K562 (cell line): ENCODE measurements at regions not wholly inside any gene's neighbourhood (a gene's known extent, or its start where the extent isn't known, plus 50 kb on each side); places are given as distances from the start of the nearest gene placed in this dataset.

Experiments used
- ATAC-seq: fragments of 200-7000 bp; cut with Tn5 transposase; 3 replicates; pipeline ENCODE4 v1.9.1; 2020; ENCODE audit warnings: moderate library complexity
- BruUV-seq: library from RNA; stranded (reverse); fragments of 400-500 nt; replicated peaks from 2 replicates; lab custom pipeline; 2021; lab: Mats Ljungman, UMichigan
- CTCF ChIA-PET: fragments of 300-600 bp; formaldehyde crosslinking; extraction: SDS; loops from one replicate; lab custom pipeline; 2021; ENCODE audit warnings: low intra/inter-chr PET ratio; lab: Yijun Ruan, JAX
- POLR2A ChIA-PET: fragments of 300-600, 350-650 bp; sonication (Branson Sonifier 250); formaldehyde crosslinking; extraction: SDS; loops from one replicate; lab custom pipeline; 2021; ENCODE audit warnings: antibody characterized with exemption, inconsistent platforms; lab: Yijun Ruan, JAX
- DNase-seq, 4 experiments: peaks; one replicate each; pipeline versions ENCODE4 v3.0.0 to v3.0.0-alpha.2; 2011 to 2018; ENCODE audit warnings: low spot score in 3 of 4, mixed read lengths in 3 of 4; ENCODE audit errors: extremely low read depth in 1 of 4
- FAIRE-seq: peaks from 2 replicates; lab custom pipeline; 2011; peaks lifted over from hg19 to GRCh38; lab: Jason Lieb, UNC
- H2AFZ ChIP-seq: 2 replicates; pipeline ENCODE4 v1.6.0; 2011; ENCODE audit warnings: low read depth, low read length, control low read depth, inconsistent platforms
- H3K27ac ChIP-seq: fragments of 200-600 bp; 3 replicates; pipeline ENCODE4 v1.8.0; 2011; ENCODE audit warnings: low read depth, mild to moderate bottlenecking, control low read depth, inconsistent platforms, low read length, moderate library complexity, mixed read lengths; ENCODE audit errors: extremely low read depth
- H3K27me3 ChIP-seq, 2 experiments: fragments of 300-600 bp in 1 of 2; 2 replicates in 1 of 2; 3 replicates in 1 of 2; pipeline versions ENCODE4 v1.6.0 to v1.8.0; 2011; ENCODE audit warnings: inconsistent platforms in 2 of 2, low read length in 2 of 2, mild to moderate bottlenecking in 1 of 2, mixed read lengths in 1 of 2, moderate library complexity in 1 of 2; ENCODE audit not compliant: control insufficient read depth in 2 of 2, insufficient read depth in 2 of 2
- H3K36me3 ChIP-seq: fragments of 300-600 bp; 3 replicates; pipeline ENCODE4 v1.8.0; 2011; ENCODE audit warnings: mild to moderate bottlenecking, low read length, inconsistent platforms; ENCODE audit not compliant: control insufficient read depth, insufficient read depth
- H3K4me1 ChIP-seq, 2 experiments: fragments of 200-600 bp in 1 of 2; replicated peaks in 1 of 2; 2 replicates in 1 of 2; 3 replicates in 1 of 2; pipeline versions ENCODE4 v1.5.1 to v1.8.0; 2011; ENCODE audit warnings: inconsistent platforms in 2 of 2, low read length in 2 of 2, mild to moderate bottlenecking in 1 of 2, mixed read lengths in 1 of 2, moderate library complexity in 1 of 2; ENCODE audit not compliant: control insufficient read depth in 2 of 2, insufficient read depth in 2 of 2
- H3K4me2 ChIP-seq: 2 replicates; pipeline ENCODE4 v1.6.1; 2011; ENCODE audit warnings: low read length, control low read depth, inconsistent platforms, mixed read lengths; ENCODE audit not compliant: insufficient read depth
- H3K4me3 ChIP-seq: fragments of 200-600 bp; sonication (generic), shearing (Covaris generic); 2 replicates; pipeline ENCODE4 v1.5.1; 2016; ENCODE audit warnings: control low read depth, inconsistent platforms
- H3K79me2 ChIP-seq: fragments of 200-600 bp; 3 replicates; pipeline ENCODE4 v1.8.0; 2011; ENCODE audit warnings: low read length, inconsistent platforms; ENCODE audit not compliant: control insufficient read depth, insufficient read depth
- H3K9ac ChIP-seq, 2 experiments: 2 replicates each; pipeline versions ENCODE4 v1.6.0 to v1.6.1; 2011; ENCODE audit warnings: low read depth in 2 of 2, low read length in 2 of 2, control low read depth in 1 of 2, inconsistent platforms in 1 of 2, mild to moderate bottlenecking in 1 of 2, mixed read lengths in 1 of 2; ENCODE audit not compliant: insufficient read depth in 1 of 2
- H3K9me1 ChIP-seq: one replicate; pipeline ENCODE4 v1.6.0; 2011; ENCODE audit warnings: inconsistent platforms, mild to moderate bottlenecking, low read length, moderate library complexity; ENCODE audit not compliant: control insufficient read depth, insufficient read depth
- H3K9me3 ChIP-seq: replicated peaks from 2 replicates; pipeline ENCODE4 v1.5.1; 2011; ENCODE audit warnings: low read depth, low read length, inconsistent platforms; ENCODE audit not compliant: control insufficient read depth, insufficient read depth
- H4K20me1 ChIP-seq: replicated peaks from 2 replicates; pipeline ENCODE4 v1.6.1; 2011; ENCODE audit warnings: low read length, inconsistent platforms, mixed read lengths; ENCODE audit not compliant: control insufficient read depth, insufficient read depth
- BMI1 ChIP-seq: fragments of 150-350 bp; IDR thresholded peaks from 2 replicates; pipeline ENCODE4 v1.6.1; 2014; ENCODE audit warnings: low read length
- CREM ChIP-seq: IDR thresholded peaks from 2 replicates; pipeline ENCODE4 v1.6.1; 2014; ENCODE audit warnings: antibody characterized with exemption, low read depth
- KDM1A ChIP-seq, 2 experiments: fragments of 450-650 bp; IDR thresholded peaks; 2 replicates each; pipeline ENCODE4 v1.6.1; 2016; ENCODE audit warnings: mild to moderate bottlenecking in 2 of 2
- MED1 ChIP-seq: sonication (generic); formaldehyde crosslinking; IDR thresholded peaks from 2 replicates; pipeline ENCODE4 v1.8.1; 2023; ENCODE audit warnings: missing genetic modification reagents, borderline replicate concordance
- NCOA2 ChIP-seq, 2 experiments: fragments of 450-650 bp; IDR thresholded peaks; 2 replicates each; pipeline ENCODE4 v1.6.1; 2018; ENCODE audit warnings: mild to moderate bottlenecking in 2 of 2, moderate library complexity in 1 of 2; ENCODE audit not compliant: partially characterized antibody in 2 of 2
- SMARCE1 ChIP-seq: fragments of 450-650 bp; IDR thresholded peaks from 2 replicates; pipeline ENCODE4 v1.7.1; 2016; ENCODE audit warnings: mild to moderate bottlenecking
- ZNF76 ChIP-seq: fragments of 250-450 bp; sonication (Bioruptor Pico); IDR thresholded peaks from 2 replicates; pipeline ENCODE4 v1.4.0; 2020; ENCODE audit warnings: mild to moderate bottlenecking, moderate library complexity, borderline replicate concordance
- WGBS: fragments of 100-300 bp; shearing (Covaris generic); methylation state at CpG from one replicate; pipeline ENCODE4 v1.1.6; 2016; ENCODE audit warnings: low coverage, mixed read lengths; ENCODE audit not compliant: insufficient coverage; ENCODE audit errors: missing lambda C conversion rate; 5-methylcytosine and 5-hydroxymethylcytosine counted together
- in situ Hi-C: fragments of 300-500 bp; cut with MboI; formaldehyde crosslinking; loops from 4 replicates; pipeline ENCODE4 v1.15.0; 2018; ENCODE audit warnings: inconsistent platforms, mixed read lengths
- intact Hi-C: fragments of 100-400 bp; cut with micrococcal nuclease; formaldehyde crosslinking; loops from 2 replicates; pipeline ENCODE4 v1.14.2; 2022
- TF ChIP-seq, protein P1 (sequence below): sonication (generic); formaldehyde crosslinking; IDR thresholded peaks from 2 replicates; pipeline ENCODE4 v1.8.1; 2022; ENCODE audit warnings: missing genetic modification reagents
- TF ChIP-seq, protein P2 (sequence below), 2 experiments: fragments of 450-650 bp; formaldehyde crosslinking in 1 of 2; IDR thresholded peaks; 2 replicates each; pipeline versions ENCODE4 v1.4.0 to v1.6.1; 2014 to 2020; ENCODE audit warnings: mild to moderate bottlenecking in 2 of 2, borderline replicate concordance in 1 of 2, low read depth in 1 of 2

DNA sequence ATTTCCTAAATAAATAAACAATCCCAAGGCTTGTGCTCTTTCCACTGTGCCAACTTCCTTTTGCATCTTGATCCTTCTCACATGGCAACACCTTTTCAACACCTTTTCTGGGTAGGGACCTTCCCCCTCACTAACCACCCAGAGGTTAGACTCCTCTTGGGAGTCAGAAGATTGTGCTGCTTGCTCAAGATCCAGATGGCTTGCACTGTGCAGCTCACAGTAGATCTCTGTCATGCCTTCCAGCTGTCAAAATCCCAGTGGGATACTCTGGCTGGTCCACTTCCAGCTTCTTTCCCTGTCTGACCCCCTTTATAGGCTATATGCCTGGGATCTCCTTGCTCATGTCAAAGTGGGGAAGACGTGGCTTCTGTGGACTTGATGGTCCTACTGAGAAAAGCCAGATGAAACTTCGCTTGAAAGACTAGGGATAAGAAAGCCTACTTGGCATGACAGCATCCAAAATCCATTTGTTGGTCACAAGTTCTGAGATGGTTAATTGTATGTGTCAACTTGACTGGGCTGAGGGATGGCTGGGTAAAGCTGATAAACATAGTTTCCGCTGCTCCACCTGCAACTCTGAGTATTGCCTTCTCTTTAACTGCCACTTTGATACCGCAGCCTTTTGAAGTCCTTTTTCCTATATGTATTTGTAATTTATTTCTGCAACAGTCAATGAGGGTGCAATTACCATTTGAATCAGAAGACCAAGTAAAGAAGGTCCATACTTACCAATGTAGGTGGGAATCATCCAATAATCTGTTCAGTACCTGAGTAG is 74.5 kb downstream of the S1PR1 start:
- intact Hi-C loops = no loop called here
- Histone ChIP-seq H3K9ac (no peak overlapping the region), H4K20me1 (no peaks in the 10 kb centered on the region), H3K27ac (no peak overlapping the region), H3K9me3 (no peaks in the 10 kb centered on the region), H3K4me1 (0 out of 5 replicates have a peak, but pooled peaks cover 0 to 2% of the 10 kb centered on the region in 2 experiments), H3K79me2 (no peaks in the 10 kb centered on the region), H2AFZ (no peak overlapping the region), H3K27me3 (peaks cover 0 to 39% of the 10 kb centered on the region in 2 experiments; a peak in 4 of 5 replicates), H3K9me1 (no peaks in the 10 kb centered on the region), H3K36me3 (no peaks in the 10 kb centered on the region), H3K4me2 (no peak overlapping the region), H3K4me3 (no peak overlapping the region)
- ATAC-seq (no peak), DNase-seq (no peak), FAIRE-seq (no peak)
- ChIA-PET CTCF (no interaction called here), POLR2A (no interaction called here)
- 5% methylated on average over 4 of the region's 4 CpGs for WGBS
- TF ChIP-seq, protein P1, sequence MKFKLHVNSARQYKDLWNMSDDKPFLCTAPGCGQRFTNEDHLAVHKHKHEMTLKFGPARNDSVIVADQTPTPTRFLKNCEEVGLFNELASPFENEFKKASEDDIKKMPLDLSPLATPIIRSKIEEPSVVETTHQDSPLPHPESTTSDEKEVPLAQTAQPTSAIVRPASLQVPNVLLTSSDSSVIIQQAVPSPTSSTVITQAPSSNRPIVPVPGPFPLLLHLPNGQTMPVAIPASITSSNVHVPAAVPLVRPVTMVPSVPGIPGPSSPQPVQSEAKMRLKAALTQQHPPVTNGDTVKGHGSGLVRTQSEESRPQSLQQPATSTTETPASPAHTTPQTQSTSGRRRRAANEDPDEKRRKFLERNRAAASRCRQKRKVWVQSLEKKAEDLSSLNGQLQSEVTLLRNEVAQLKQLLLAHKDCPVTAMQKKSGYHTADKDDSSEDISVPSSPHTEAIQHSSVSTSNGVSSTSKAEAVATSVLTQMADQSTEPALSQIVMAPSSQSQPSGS (CRISPR knock-in tag) = no peak
- no peak for TF ChIP-seq NCOA2 (IDR thresholded peaks at IDR 0.05; ENCODE audit: partially characterized antibody in 2 of 2)
- TF ChIP-seq, protein P2, sequence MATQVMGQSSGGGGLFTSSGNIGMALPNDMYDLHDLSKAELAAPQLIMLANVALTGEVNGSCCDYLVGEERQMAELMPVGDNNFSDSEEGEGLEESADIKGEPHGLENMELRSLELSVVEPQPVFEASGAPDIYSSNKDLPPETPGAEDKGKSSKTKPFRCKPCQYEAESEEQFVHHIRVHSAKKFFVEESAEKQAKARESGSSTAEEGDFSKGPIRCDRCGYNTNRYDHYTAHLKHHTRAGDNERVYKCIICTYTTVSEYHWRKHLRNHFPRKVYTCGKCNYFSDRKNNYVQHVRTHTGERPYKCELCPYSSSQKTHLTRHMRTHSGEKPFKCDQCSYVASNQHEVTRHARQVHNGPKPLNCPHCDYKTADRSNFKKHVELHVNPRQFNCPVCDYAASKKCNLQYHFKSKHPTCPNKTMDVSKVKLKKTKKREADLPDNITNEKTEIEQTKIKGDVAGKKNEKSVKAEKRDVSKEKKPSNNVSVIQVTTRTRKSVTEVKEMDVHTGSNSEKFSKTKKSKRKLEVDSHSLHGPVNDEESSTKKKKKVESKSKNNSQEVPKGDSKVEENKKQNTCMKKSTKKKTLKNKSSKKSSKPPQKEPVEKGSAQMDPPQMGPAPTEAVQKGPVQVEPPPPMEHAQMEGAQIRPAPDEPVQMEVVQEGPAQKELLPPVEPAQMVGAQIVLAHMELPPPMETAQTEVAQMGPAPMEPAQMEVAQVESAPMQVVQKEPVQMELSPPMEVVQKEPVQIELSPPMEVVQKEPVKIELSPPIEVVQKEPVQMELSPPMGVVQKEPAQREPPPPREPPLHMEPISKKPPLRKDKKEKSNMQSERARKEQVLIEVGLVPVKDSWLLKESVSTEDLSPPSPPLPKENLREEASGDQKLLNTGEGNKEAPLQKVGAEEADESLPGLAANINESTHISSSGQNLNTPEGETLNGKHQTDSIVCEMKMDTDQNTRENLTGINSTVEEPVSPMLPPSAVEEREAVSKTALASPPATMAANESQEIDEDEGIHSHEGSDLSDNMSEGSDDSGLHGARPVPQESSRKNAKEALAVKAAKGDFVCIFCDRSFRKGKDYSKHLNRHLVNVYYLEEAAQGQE (IDR thresholded peaks at IDR 0.05; ENCODE audit: borderline replicate concordance) = no peak
- TF ChIP-seq, protein P2 (CRISPR knock-in tag; IDR thresholded peaks at IDR 0.05; ENCODE audit: low read depth) = no peak
- TF ChIP-seq ZNF76 (CRISPR knock-in tag) = no peak
- TF ChIP-seq CREM = no peak
- TF ChIP-seq KDM1A (IDR thresholded peaks at IDR 0.05) = no peak
- TF ChIP-seq MED1 (CRISPR knock-in tag) = no peak
- no peak for TF ChIP-seq BMI1
- TF ChIP-seq SMARCE1 = no peak
- in situ Hi-C loops = no loop called here
- no TSS peak for BruUV-seq
